ENCODE measurements at regions not wholly inside any gene's neighbourhood (a gene's known extent, or its start where the extent isn't known, plus 50 kb on each side); places are given as distances from the start of the nearest gene placed in this dataset.

DNA sequence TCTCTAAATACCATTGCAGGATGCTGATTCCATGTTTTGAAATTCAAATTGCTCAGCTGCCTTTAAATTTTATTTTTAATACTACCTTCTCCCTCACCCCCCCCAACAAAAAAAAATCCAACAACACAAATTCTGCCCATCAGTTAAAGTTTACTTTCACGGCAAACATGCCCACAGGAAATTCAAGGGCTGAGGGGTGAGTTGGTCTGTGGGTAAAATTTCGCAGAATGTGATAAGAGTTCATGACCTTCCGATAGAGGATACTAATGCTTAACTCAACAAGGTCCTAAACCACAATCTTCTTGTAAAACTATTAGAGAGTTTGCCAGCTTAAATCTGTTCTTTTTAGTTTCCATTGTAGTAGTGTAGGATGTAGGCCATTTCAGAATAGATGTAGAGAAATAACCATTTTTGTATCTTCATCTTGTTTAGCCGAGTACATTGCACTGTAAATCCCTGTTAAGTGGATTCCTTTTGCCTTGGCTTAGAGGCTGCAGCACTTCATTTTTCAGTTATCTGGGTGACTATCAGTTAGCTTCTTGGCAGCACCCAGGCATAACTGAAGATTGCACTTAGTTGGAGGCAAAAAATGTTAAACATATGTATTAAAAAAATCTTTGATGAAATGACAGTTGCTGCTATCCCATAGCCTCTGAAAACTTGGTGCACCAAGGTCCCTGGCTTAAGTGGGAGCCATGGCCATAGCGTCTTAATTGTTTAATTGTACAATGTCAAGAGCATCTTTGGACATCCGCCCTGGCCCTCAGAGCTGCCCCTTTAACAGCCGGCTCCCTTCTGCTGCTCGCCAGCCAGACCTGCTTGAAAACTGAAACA is 232.3 kb downstream of the HAUS1 start:
- TF ChIP-seq, protein P1, sequence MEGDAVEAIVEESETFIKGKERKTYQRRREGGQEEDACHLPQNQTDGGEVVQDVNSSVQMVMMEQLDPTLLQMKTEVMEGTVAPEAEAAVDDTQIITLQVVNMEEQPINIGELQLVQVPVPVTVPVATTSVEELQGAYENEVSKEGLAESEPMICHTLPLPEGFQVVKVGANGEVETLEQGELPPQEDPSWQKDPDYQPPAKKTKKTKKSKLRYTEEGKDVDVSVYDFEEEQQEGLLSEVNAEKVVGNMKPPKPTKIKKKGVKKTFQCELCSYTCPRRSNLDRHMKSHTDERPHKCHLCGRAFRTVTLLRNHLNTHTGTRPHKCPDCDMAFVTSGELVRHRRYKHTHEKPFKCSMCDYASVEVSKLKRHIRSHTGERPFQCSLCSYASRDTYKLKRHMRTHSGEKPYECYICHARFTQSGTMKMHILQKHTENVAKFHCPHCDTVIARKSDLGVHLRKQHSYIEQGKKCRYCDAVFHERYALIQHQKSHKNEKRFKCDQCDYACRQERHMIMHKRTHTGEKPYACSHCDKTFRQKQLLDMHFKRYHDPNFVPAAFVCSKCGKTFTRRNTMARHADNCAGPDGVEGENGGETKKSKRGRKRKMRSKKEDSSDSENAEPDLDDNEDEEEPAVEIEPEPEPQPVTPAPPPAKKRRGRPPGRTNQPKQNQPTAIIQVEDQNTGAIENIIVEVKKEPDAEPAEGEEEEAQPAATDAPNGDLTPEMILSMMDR (IDR thresholded peaks at IDR 0.05 in 2 of 3, conservative IDR thresholded peaks at IDR 0.05 in 1 of 3; ENCODE audit: borderline replicate concordance in 1 of 3, insufficient read depth in 1 of 3, low read depth in 2 of 3, low read length in 2 of 3) = no peak
- no peak for TF ChIP-seq EZH2 (IDR thresholded peaks at IDR 0.05)
- no peak for TF ChIP-seq POLR2A (IDR thresholded peaks at IDR 0.05; ENCODE audit: borderline replicate concordance, extremely low read depth, insufficient read depth, insufficient read length)
- TF ChIP-seq FOSL1 (IDR thresholded peaks at IDR 0.05; ENCODE audit: low read depth) = no peak
- TF ChIP-seq POLR2AphosphoS5 (IDR thresholded peaks at IDR 0.05; ENCODE audit: low read depth, low read length) = no peak
- TF ChIP-seq ELF1 (IDR thresholded peaks at IDR 0.05; ENCODE audit: borderline replicate concordance, low read depth) = no peak
- TF ChIP-seq JUND (IDR thresholded peaks at IDR 0.05) = no peak
- TF ChIP-seq, protein P2, sequence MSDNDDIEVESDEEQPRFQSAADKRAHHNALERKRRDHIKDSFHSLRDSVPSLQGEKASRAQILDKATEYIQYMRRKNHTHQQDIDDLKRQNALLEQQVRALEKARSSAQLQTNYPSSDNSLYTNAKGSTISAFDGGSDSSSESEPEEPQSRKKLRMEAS (IDR thresholded peaks at IDR 0.05) = no peak
- no peak for TF ChIP-seq CEBPB (IDR thresholded peaks at IDR 0.05; ENCODE audit: low read depth)

Measured in HCT116 (cell line).